Right lobe of liver (tissue), 6 donors: ENCODE measurements at regions not wholly inside any gene's neighbourhood (a gene's known extent, or its start where the extent isn't known, plus 50 kb on each side); places are given as distances from the start of the nearest gene placed in this dataset.

Experiments
- ATAC-seq, 4 donors: fragments of 200-7000 bp; cut with Tn5 transposase; one replicate each; pipeline ENCODE4 v1.9.1; 2020; ENCODE audit warnings: mild to moderate bottlenecking in 4 of 4, moderate library complexity in 4 of 4
- DNase-seq, 3 donors: peaks; one replicate each; pipeline ENCODE4 v3.0.0-alpha.2; 2020
- H3K27ac ChIP-seq, 3 donors: fragments of 200-600 bp; one replicate each; pipeline ENCODE4 v1.8.0; 2022
- H3K27me3 ChIP-seq, 2 donors: fragments of 200-600 bp; one replicate each; pipeline ENCODE4 v1.8.0; 2022
- H3K36me3 ChIP-seq, 4 donors: fragments of 200-600 bp; sonication (generic) in 1 of 4; one replicate each; pipeline versions ENCODE4 v1.5.1 to v1.8.0; 2017 to 2022; ENCODE audit warnings: control low read depth in 1 of 4
- H3K4me1 ChIP-seq, 4 donors: fragments of 200-600 bp; sonication (generic) in 1 of 4; one replicate each; pipeline versions ENCODE4 v1.5.1 to v1.8.0; 2017 to 2022; ENCODE audit warnings: control low read depth in 1 of 4
- H3K4me3 ChIP-seq, 3 donors: fragments of 200-600 bp; one replicate each; pipeline ENCODE4 v1.8.0; 2022
- H3K9me3 ChIP-seq, 4 donors: fragments of 200-600 bp; sonication (generic) in 1 of 4; one replicate each; pipeline versions ENCODE4 v1.5.1 to v1.8.0; 2017 to 2022; ENCODE audit warnings: control low read depth in 1 of 4
- POLR2A ChIP-seq: fragments of 450-650 bp; IDR thresholded peaks from one replicate; pipeline ENCODE4 v1.6.1; 2017; ENCODE audit warnings: antibody characterized with exemption, mild to moderate bottlenecking
- WGBS: methylation state at CpG from one replicate; pipeline ENCODE4 v1.1.6; 2018; ENCODE audit warnings: low coverage, low lambda C conversion rate; ENCODE audit not compliant: insufficient coverage; ENCODE audit errors: missing lambda C conversion rate; 5-methylcytosine and 5-hydroxymethylcytosine counted together
- intact Hi-C, 2 donors: fragments of 100-400 bp; cut with DNase I; formaldehyde crosslinking; loops; one replicate each; pipeline versions ENCODE4 v1.11.2 to v1.14.1; 2022
- TF ChIP-seq, protein P1 (sequence below), 4 donors: fragments of 200-600 bp in 3 of 4; fragments of 450-650 bp in 1 of 4; IDR thresholded peaks; one replicate each; pipeline versions ENCODE4 v1.5.1 to v1.8.0; 2016 to 2022; ENCODE audit warnings: antibody characterized with exemption in 4 of 4, mild to moderate bottlenecking in 2 of 4
- donor health status: DM: no; HTN: yes; CAD: no.
- donor health status: DM: no; HTN: no; CAD: no.
- donor health status: DM: no; HTN: no; CAD: no.
- donor health status: DM: no; HTN: yes; CAD: no.
- donor health status: DM: no; HTN: yes; CAD: no.

DNA sequence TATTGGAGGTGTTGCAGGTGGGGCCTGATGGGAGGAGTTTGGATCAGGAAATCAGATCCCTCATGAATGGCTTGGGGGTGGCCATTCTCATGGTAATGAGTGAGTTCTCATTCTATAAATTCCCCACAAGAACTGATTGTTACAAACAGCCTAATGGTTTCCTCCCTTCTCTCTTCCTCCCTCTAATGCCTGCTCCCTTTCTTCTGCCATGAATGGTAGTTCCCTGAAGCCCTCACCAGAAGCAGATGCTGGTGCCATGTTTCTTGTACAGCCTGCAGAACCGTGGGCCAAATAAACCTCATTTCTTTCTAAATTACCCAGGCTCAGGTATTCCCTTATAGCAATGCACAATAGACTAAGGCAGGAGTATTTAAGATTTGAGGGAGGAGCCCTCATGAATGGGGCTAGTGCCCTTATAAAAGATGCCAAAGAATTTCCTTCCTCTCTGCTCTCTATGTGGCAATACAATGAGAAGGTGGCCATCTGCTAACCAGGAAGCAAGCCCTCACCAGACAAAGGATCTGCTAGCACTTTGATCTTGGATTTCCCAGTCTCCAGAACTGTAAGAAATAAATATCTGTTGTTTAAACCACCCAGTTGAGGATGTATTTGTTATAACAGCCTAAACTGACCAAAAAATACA is 251.8 kb downstream of the ZEB2 start:
- intact Hi-C loops = no loop called here
- no peak for DNase-seq

DNA sequence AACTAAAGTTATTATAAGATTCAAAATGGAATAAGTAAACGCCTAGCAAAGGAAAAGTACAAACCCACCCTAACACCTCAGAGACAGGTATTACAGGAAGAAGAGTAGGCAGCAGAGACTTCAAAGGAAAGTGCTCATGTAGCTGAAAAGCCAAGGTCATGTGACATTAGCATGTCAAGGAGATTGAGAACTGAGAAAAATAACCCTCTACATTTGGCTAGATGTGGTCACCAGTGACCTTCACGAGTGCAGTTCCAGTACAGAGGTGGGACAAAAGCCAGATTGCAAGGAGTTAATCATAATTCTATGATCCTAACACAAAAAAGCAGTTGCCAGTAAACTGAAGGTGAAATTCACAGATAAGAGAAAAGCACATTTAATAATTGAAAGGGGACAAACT is 252.7 kb downstream of the ZEB2 start:
- no peaks in the 10 kb centered on the region for H3K36me3 ChIP-seq
- no peak for ATAC-seq

More for the DNA sequence above, 251.8 kb downstream of the ZEB2 start:
- ATAC-seq = no peak
- Histone ChIP-seq H3K27ac (no peak overlapping the region), H3K36me3 (no peaks in the 10 kb centered on the region), H3K9me3 (no peaks in the 10 kb centered on the region), H3K27me3 (no peaks in the 10 kb centered on the region), H3K4me1 (no peaks in the 10 kb centered on the region), H3K4me3 (no peak overlapping the region)
- WGBS = 92% methylated on average over 1 of the region's 1 CpG
- no peak for TF ChIP-seq POLR2A
- TF ChIP-seq, protein P1, sequence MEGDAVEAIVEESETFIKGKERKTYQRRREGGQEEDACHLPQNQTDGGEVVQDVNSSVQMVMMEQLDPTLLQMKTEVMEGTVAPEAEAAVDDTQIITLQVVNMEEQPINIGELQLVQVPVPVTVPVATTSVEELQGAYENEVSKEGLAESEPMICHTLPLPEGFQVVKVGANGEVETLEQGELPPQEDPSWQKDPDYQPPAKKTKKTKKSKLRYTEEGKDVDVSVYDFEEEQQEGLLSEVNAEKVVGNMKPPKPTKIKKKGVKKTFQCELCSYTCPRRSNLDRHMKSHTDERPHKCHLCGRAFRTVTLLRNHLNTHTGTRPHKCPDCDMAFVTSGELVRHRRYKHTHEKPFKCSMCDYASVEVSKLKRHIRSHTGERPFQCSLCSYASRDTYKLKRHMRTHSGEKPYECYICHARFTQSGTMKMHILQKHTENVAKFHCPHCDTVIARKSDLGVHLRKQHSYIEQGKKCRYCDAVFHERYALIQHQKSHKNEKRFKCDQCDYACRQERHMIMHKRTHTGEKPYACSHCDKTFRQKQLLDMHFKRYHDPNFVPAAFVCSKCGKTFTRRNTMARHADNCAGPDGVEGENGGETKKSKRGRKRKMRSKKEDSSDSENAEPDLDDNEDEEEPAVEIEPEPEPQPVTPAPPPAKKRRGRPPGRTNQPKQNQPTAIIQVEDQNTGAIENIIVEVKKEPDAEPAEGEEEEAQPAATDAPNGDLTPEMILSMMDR (IDR thresholded peaks at IDR 0.05) = no peak

GRCh38 chr2:144265654-144266053 is 254.3 kb downstream of the ZEB2 start:
- Histone ChIP-seq H3K9me3 (no peaks in the 10 kb centered on the region), H3K36me3 (no peaks in the 10 kb centered on the region), H3K4me3 (no peak overlapping the region), H3K4me1 (no peaks in the 10 kb centered on the region), H3K27me3 (no peaks in the 10 kb centered on the region), H3K27ac (no peak overlapping the region)
- no peak for ATAC-seq
- whole genome bisulfite sequencing = 75% methylated on average over 3 of the region's 3 CpGs
- TF ChIP-seq, protein P1 (IDR thresholded peaks at IDR 0.05) = no peak
- TF ChIP-seq POLR2A = no peak
- no peak for DNase-seq
- intact Hi-C loops = no loop called here

More for the DNA sequence above, 252.7 kb downstream of the ZEB2 start:
- no peaks in the 10 kb centered on the region for H3K27me3 ChIP-seq
- DNase-seq = no peak
- H3K9me3 ChIP-seq = no peaks in the 10 kb centered on the region
- no peaks in the 10 kb centered on the region for H3K4me1 ChIP-seq
- WGBS = 61% methylated on average over 2 of the region's 2 CpGs
- intact Hi-C loops = no loop called here
- no peak overlapping the region for H3K27ac ChIP-seq
- TF ChIP-seq POLR2A = no peak
- TF ChIP-seq, protein P1 (IDR thresholded peaks at IDR 0.05) = no peak
- H3K4me3 ChIP-seq = no peak overlapping the region

- H3K27ac ChIP-seq = no peak overlapping the region
- intact Hi-C loops = no loop called here
- DNase-seq = no peak
- H3K36me3 ChIP-seq = no peaks in the 10 kb centered on the region
- no peaks in the 10 kb centered on the region for H3K27me3 ChIP-seq
- H3K4me1 ChIP-seq = no peaks in the 10 kb centered on the region
- H3K4me3 ChIP-seq = no peak overlapping the region
- no peaks in the 10 kb centered on the region for H3K9me3 ChIP-seq
- WGBS = 86% methylated on average over 2 of the region's 2 CpGs
- no peak for ATAC-seq
- no peak for TF ChIP-seq POLR2A
- TF ChIP-seq, protein P1 (IDR thresholded peaks at IDR 0.05) = no peak
Observed at GRCh38 chr2:144261966-144262365, 258.0 kb downstream of the ZEB2 start.

DNA sequence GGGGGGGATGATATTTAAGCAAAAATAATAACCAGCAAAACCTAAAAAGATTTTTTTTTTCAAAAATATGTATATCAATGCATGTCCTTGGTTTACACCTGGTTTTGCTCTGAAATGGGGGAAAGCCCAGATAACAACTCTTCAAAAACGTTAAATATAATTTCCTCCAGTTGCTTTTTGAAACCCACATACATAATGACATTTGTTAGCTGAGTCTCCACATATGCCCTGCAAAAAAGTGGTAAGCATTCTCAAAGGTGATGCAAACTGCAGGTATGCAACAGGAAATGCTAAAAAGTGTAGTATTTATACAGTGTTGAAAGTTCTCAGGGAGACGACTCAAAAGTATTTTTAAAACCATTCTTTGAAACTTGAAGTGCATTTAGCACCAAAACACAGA is 258.6 kb downstream of the ZEB2 start:
- 55% methylated on average over 2 of the region's 2 CpGs for WGBS
- no peaks in the 10 kb centered on the region for H3K27me3 ChIP-seq
- no peaks in the 10 kb centered on the region for H3K36me3 ChIP-seq
- H3K27ac ChIP-seq = no peak overlapping the region
- no peak overlapping the region for H3K4me3 ChIP-seq
- no peaks in the 10 kb centered on the region for H3K4me1 ChIP-seq
- no peak for TF ChIP-seq POLR2A
- TF ChIP-seq, protein P1 (IDR thresholded peaks at IDR 0.05) = no peak
- intact Hi-C loops = no loop called here
- ATAC-seq = no peak
- DNase-seq = no peak
- no peaks in the 10 kb centered on the region for H3K9me3 ChIP-seq
